ENCODE measurements at regions not wholly inside any gene's neighbourhood (a gene's known extent, or its start where the extent isn't known, plus 50 kb on each side); places are given as distances from the start of the nearest gene placed in this dataset.

GRCh38 chr1:203401199-203401877 lies 50.4 kb upstream of the FMOD start:
- H3K27ac ChIP-seq (ENCODE audit: low read depth, low read length, severe bottlenecking), result peak overlapping the region; percentile 52

GRCh38 chr1:203402152-203402551 lies 51.2 kb upstream of the FMOD start:
- Histone ChIP-seq H3K4me3 (ENCODE audit: extremely low read depth, insufficient read depth, low read length, poor library complexity, severe bottlenecking) (no peak overlapping the region), H3K9me3 (ENCODE audit: control insufficient read depth, low read length) (no peaks in the 10 kb centered on the region), H3K36me3 (ENCODE audit: control insufficient read depth, insufficient read depth, low read length) (no peaks in the 10 kb centered on the region), H3K27ac (ENCODE audit: low read depth, low read length, severe bottlenecking) (peak overlapping the region; percentile 93), H3K4me1 (ENCODE audit: control insufficient read depth, insufficient read depth, low read length, poor library complexity, severe bottlenecking) (peaks cover 36% of the 10 kb centered on the region)
- 100% methylated on average over 1 of the region's 3 CpGs for WGBS, 2 experiments (ENCODE audit: insufficient coverage in 2 of 2)

More at GRCh38 chr1:203401199-203401877, 50.4 kb upstream of the FMOD start:
- WGBS, 2 experiments (ENCODE audit: insufficient coverage in 2 of 2), result 84 to 89% methylated on average over 9 to 10 of the region's 10 CpGs
- Histone ChIP-seq H3K9me3 (ENCODE audit: control insufficient read depth, low read length) (no peaks in the 10 kb centered on the region), H3K4me3 (ENCODE audit: extremely low read depth, insufficient read depth, low read length, poor library complexity, severe bottlenecking) (no peak overlapping the region), H3K36me3 (ENCODE audit: control insufficient read depth, insufficient read depth, low read length) (no peaks in the 10 kb centered on the region), H3K4me1 (ENCODE audit: control insufficient read depth, insufficient read depth, low read length, poor library complexity, severe bottlenecking) (peaks cover 29% of the 10 kb centered on the region)

- peak overlapping the region; percentile 93 for H3K27ac ChIP-seq (ENCODE audit: low read depth, low read length, severe bottlenecking)
- no peaks in the 10 kb centered on the region for H3K9me3 ChIP-seq (ENCODE audit: control insufficient read depth, low read length)
- H3K36me3 ChIP-seq (ENCODE audit: control insufficient read depth, insufficient read depth, low read length), result no peaks in the 10 kb centered on the region
- peaks cover 38% of the 10 kb centered on the region for H3K4me1 ChIP-seq (ENCODE audit: control insufficient read depth, insufficient read depth, low read length, poor library complexity, severe bottlenecking)
- WGBS, 2 experiments (ENCODE audit: insufficient coverage in 2 of 2), result 64 to 68% methylated on average over 3 of the region's 6 CpGs
- no peak overlapping the region for H3K4me3 ChIP-seq (ENCODE audit: extremely low read depth, insufficient read depth, low read length, poor library complexity, severe bottlenecking)
These were observed 51.9 kb upstream of the FMOD start for GRCh38 chr1:203402629-203403337.

GRCh38 chr1:203403586-203403985 lies 52.7 kb upstream of the FMOD start:
- Histone ChIP-seq H3K4me1 (ENCODE audit: control insufficient read depth, insufficient read depth, low read length, poor library complexity, severe bottlenecking) (peaks cover 38% of the 10 kb centered on the region), H3K36me3 (ENCODE audit: control insufficient read depth, insufficient read depth, low read length) (no peaks in the 10 kb centered on the region), H3K27ac (ENCODE audit: low read depth, low read length, severe bottlenecking) (peak overlapping the region; percentile 93), H3K4me3 (ENCODE audit: extremely low read depth, insufficient read depth, low read length, poor library complexity, severe bottlenecking) (no peak overlapping the region), H3K9me3 (ENCODE audit: control insufficient read depth, low read length) (no peaks in the 10 kb centered on the region)
- 67 to 91% methylated on average over 4 to 5 of the region's 5 CpGs for WGBS, 2 experiments (ENCODE audit: insufficient coverage in 2 of 2)

- WGBS, 2 experiments (ENCODE audit: insufficient coverage in 2 of 2), result no CpG with 5 or more reads among the region's 3 CpGs
- Histone ChIP-seq H3K9me3 (ENCODE audit: control insufficient read depth, low read length) (no peaks in the 10 kb centered on the region), H3K4me3 (ENCODE audit: extremely low read depth, insufficient read depth, low read length, poor library complexity, severe bottlenecking) (no peak overlapping the region), H3K4me1 (ENCODE audit: control insufficient read depth, insufficient read depth, low read length, poor library complexity, severe bottlenecking) (peaks cover 38% of the 10 kb centered on the region), H3K27ac (ENCODE audit: low read depth, low read length, severe bottlenecking) (no peak overlapping the region), H3K36me3 (ENCODE audit: control insufficient read depth, insufficient read depth, low read length) (no peaks in the 10 kb centered on the region)
These were observed 53.6 kb upstream of the FMOD start for GRCh38 chr1:203404546-203404945.

GRCh38 chr1:203405703-203406438 lies 54.9 kb upstream of the FMOD start:
- Histone ChIP-seq H3K4me1 (ENCODE audit: control insufficient read depth, insufficient read depth, low read length, poor library complexity, severe bottlenecking) (peaks cover 38% of the 10 kb centered on the region), H3K27ac (ENCODE audit: low read depth, low read length, severe bottlenecking) (no peak overlapping the region), H3K9me3 (ENCODE audit: control insufficient read depth, low read length) (no peaks in the 10 kb centered on the region), H3K4me3 (ENCODE audit: extremely low read depth, insufficient read depth, low read length, poor library complexity, severe bottlenecking) (no peak overlapping the region), H3K36me3 (ENCODE audit: control insufficient read depth, insufficient read depth, low read length) (no peaks in the 10 kb centered on the region)
- WGBS, 2 experiments (ENCODE audit: insufficient coverage in 2 of 2), result 90 to 100% methylated on average over 4 of the region's 5 CpGs

GRCh38 chr1:203406446-203407045 lies 55.6 kb upstream of the FMOD start:
- Histone ChIP-seq H3K36me3 (ENCODE audit: control insufficient read depth, insufficient read depth, low read length) (no peaks in the 10 kb centered on the region), H3K4me3 (ENCODE audit: extremely low read depth, insufficient read depth, low read length, poor library complexity, severe bottlenecking) (no peak overlapping the region), H3K9me3 (ENCODE audit: control insufficient read depth, low read length) (no peaks in the 10 kb centered on the region), H3K4me1 (ENCODE audit: control insufficient read depth, insufficient read depth, low read length, poor library complexity, severe bottlenecking) (peaks cover 34% of the 10 kb centered on the region), H3K27ac (ENCODE audit: low read depth, low read length, severe bottlenecking) (peak overlapping the region; percentile 57)
- 79 to 95% methylated on average over 5 to 7 of the region's 7 CpGs for WGBS, 2 experiments (ENCODE audit: insufficient coverage in 2 of 2)

GRCh38 chr1:203407296-203407695 lies 56.4 kb upstream of the FMOD start:
- no CpG with 5 or more reads among the region's 1 CpG for WGBS, 2 experiments (ENCODE audit: insufficient coverage in 2 of 2)
- no peaks in the 10 kb centered on the region for H3K36me3 ChIP-seq (ENCODE audit: control insufficient read depth, insufficient read depth, low read length)
- no peaks in the 10 kb centered on the region for H3K9me3 ChIP-seq (ENCODE audit: control insufficient read depth, low read length)
- no peak overlapping the region for H3K4me3 ChIP-seq (ENCODE audit: extremely low read depth, insufficient read depth, low read length, poor library complexity, severe bottlenecking)
- H3K4me1 ChIP-seq (ENCODE audit: control insufficient read depth, insufficient read depth, low read length, poor library complexity, severe bottlenecking), result peaks cover 29% of the 10 kb centered on the region
- H3K27ac ChIP-seq (ENCODE audit: low read depth, low read length, severe bottlenecking), result peak overlapping the region; percentile 57

- Histone ChIP-seq H3K36me3 (ENCODE audit: control insufficient read depth, insufficient read depth, low read length) (no peaks in the 10 kb centered on the region), H3K4me1 (ENCODE audit: control insufficient read depth, insufficient read depth, low read length, poor library complexity, severe bottlenecking) (peaks cover 15% of the 10 kb centered on the region), H3K4me3 (ENCODE audit: extremely low read depth, insufficient read depth, low read length, poor library complexity, severe bottlenecking) (no peak overlapping the region), H3K27ac (ENCODE audit: low read depth, low read length, severe bottlenecking) (no peak overlapping the region), H3K9me3 (ENCODE audit: control insufficient read depth, low read length) (no peaks in the 10 kb centered on the region)
- 73 to 83% methylated on average over 6 to 10 of the region's 13 CpGs for WGBS, 2 experiments (ENCODE audit: insufficient coverage in 2 of 2)
These were observed 57.9 kb upstream of the FMOD start for GRCh38 chr1:203408486-203409481.

Measured in mesodermal cell (in vitro differentiated cells).